GM20431 (cell line): ENCODE measurements at regions not wholly inside any gene's neighbourhood (a gene's known extent, or its start where the extent isn't known, plus 50 kb on each side); places are given as distances from the start of the nearest gene placed in this dataset.
"Not testable (repeated sequence)": the region's sequence is repeated elsewhere in the genome, so short reads cannot be mapped to it uniquely, and the experiment has no call there.

Experiments used
- in situ Hi-C: fragments of 300-500 bp; cut with MseI, MboI; formaldehyde crosslinking; loops from one replicate; pipeline ENCODE4 v1.15.0; 2020; ENCODE audit warnings: low sequenced_read_pairs; ENCODE audit not compliant: unreplicated experiment

- in situ Hi-C loops: no loop called here
Observed at GRCh38 chr1:29590583-29591565, 354.6 kb downstream of the PTPRU start.

- in situ Hi-C loops: not testable (repeated sequence)
Observed at GRCh38 chr1:29589716-29590115, 353.4 kb downstream of the PTPRU start.

- in situ Hi-C loops: no loop called here
Observed at GRCh38 chr1:29586991-29587745, 350.8 kb downstream of the PTPRU start.

- in situ Hi-C loops: no loop called here
Observed at GRCh38 chr1:29586215-29586614, 349.9 kb downstream of the PTPRU start.

GRCh38 chr1:29585656-29586055, 349.3 kb downstream of the PTPRU start:
- in situ Hi-C loops: no loop called here

GRCh38 chr1:29585201-29585600, 348.9 kb downstream of the PTPRU start:
- in situ Hi-C loops: no loop called here

- in situ Hi-C loops: no loop called here
Observed at GRCh38 chr1:29584776-29585175, 348.5 kb downstream of the PTPRU start.

GRCh38 chr1:29584362-29584761, 348.0 kb downstream of the PTPRU start:
- in situ Hi-C loops: no loop called here

- in situ Hi-C loops: no loop called here
Observed at GRCh38 chr1:29583727-29584126, 347.4 kb downstream of the PTPRU start.

- in situ Hi-C loops: no loop called here
Observed at GRCh38 chr1:29581256-29581655, 344.9 kb downstream of the PTPRU start.

GRCh38 chr1:29579821-29580425, 343.6 kb downstream of the PTPRU start:
- in situ Hi-C loops: no loop called here

GRCh38 chr1:29577512-29577911, 341.2 kb downstream of the PTPRU start:
- in situ Hi-C loops: no loop called here

- in situ Hi-C loops: no loop called here
Observed at GRCh38 chr1:29576510-29576909, 340.2 kb downstream of the PTPRU start.

GRCh38 chr1:29575826-29576225, 339.5 kb downstream of the PTPRU start:
- in situ Hi-C loops: no loop called here

- in situ Hi-C loops: no loop called here
Observed at GRCh38 chr1:29575277-29575676, 339.0 kb downstream of the PTPRU start.

GRCh38 chr1:29574871-29575270, 338.5 kb downstream of the PTPRU start:
- in situ Hi-C loops: no loop called here

- in situ Hi-C loops: no loop called here
Observed at GRCh38 chr1:29569971-29570634, 333.8 kb downstream of the PTPRU start.

- in situ Hi-C loops: no loop called here
Observed at GRCh38 chr1:29567257-29567656, 330.9 kb downstream of the PTPRU start.

- in situ Hi-C loops: no loop called here
Observed at GRCh38 chr1:29565490-29565889, 329.2 kb downstream of the PTPRU start.

- in situ Hi-C loops: no loop called here
Observed at GRCh38 chr1:29563571-29563970, 327.2 kb downstream of the PTPRU start.
